ENCODE measurements at regions not wholly inside any gene's neighbourhood (a gene's known extent, or its start where the extent isn't known, plus 50 kb on each side); places are given as distances from the start of the nearest gene placed in this dataset.

- H3K27ac Mint-ChIP-seq (ENCODE audit: unreplicated experiment): no peak overlapping the region
- no peaks in the 10 kb centered on the region for H3K9me3 ChIP-seq
- no peaks in the 10 kb centered on the region for H3K36me3 ChIP-seq (ENCODE audit: control insufficient read depth, insufficient read depth, low read length)
- H3K9me3 Mint-ChIP-seq (ENCODE audit: unreplicated experiment): no peaks in the 10 kb centered on the region
- BruUV-seq (replicated peaks): no TSS peak
- no peak overlapping the region for H3K4me3 ChIP-seq (ENCODE audit: low read depth, low read length)
- ChIA-PET CTCF (no interaction called here), POLR2A (no interaction called here)
- H3K27me3 ChIP-seq (replicated peaks; ENCODE audit: control insufficient read depth, insufficient read depth, low read length): no peaks in the 10 kb centered on the region
- H3K27me3 Mint-ChIP-seq (ENCODE audit: insufficient read depth, unreplicated experiment): peaks cover 3% of the 10 kb centered on the region
- TF ChIP-seq, protein P1, sequence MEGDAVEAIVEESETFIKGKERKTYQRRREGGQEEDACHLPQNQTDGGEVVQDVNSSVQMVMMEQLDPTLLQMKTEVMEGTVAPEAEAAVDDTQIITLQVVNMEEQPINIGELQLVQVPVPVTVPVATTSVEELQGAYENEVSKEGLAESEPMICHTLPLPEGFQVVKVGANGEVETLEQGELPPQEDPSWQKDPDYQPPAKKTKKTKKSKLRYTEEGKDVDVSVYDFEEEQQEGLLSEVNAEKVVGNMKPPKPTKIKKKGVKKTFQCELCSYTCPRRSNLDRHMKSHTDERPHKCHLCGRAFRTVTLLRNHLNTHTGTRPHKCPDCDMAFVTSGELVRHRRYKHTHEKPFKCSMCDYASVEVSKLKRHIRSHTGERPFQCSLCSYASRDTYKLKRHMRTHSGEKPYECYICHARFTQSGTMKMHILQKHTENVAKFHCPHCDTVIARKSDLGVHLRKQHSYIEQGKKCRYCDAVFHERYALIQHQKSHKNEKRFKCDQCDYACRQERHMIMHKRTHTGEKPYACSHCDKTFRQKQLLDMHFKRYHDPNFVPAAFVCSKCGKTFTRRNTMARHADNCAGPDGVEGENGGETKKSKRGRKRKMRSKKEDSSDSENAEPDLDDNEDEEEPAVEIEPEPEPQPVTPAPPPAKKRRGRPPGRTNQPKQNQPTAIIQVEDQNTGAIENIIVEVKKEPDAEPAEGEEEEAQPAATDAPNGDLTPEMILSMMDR (IDR thresholded peaks at IDR 0.05; ENCODE audit: insufficient read depth in 1 of 2, low read depth in 1 of 2, low read length in 1 of 2, severe bottlenecking in 1 of 2, unreplicated experiment in 1 of 2): no peak
- no peaks in the 10 kb centered on the region for H3K4me1 ChIP-seq
- H3K4me1 Mint-ChIP-seq (ENCODE audit: low read depth, unreplicated experiment): no peaks in the 10 kb centered on the region
- H3K4me3 Mint-ChIP-seq (ENCODE audit: unreplicated experiment): no peak overlapping the region
- no peaks in the 10 kb centered on the region for H3K36me3 Mint-ChIP-seq (ENCODE audit: insufficient read depth, unreplicated experiment)
- intact Hi-C loops (cut with micrococcal nuclease; ENCODE audit: unreplicated experiment): no loop called here
- DNase-seq: no peak
Measured at GRCh38 chr4:43763029-43763610, 685.5 kb downstream of the KCTD8 start.

DNA sequence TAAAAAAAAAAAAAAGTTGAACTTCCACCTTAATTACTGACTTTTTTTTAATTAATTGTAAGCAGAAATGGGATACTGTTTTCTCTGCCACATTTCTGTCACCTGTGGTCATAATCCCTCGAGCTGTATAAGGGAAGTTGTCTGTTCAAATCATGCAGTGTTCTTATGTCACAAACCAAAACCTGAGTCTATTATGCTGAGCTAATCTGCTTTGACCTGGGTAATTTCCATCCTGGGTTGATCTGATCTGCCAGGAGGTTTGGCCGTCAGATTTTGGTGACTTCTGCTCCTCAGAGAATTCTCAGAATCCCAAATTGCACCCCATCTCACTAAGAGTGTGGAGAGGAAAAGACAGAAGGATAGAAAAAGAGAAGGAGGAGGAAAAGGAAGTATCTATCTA lies 683.1 kb downstream of the KCTD8 start:
- intact Hi-C loops (cut with micrococcal nuclease; ENCODE audit: unreplicated experiment): no loop called here
- Mint-ChIP-seq H3K27me3 (ENCODE audit: insufficient read depth, unreplicated experiment) (peaks cover 3% of the 10 kb centered on the region), H3K4me1 (ENCODE audit: low read depth, unreplicated experiment) (no peaks in the 10 kb centered on the region), H3K27ac (ENCODE audit: unreplicated experiment) (no peak overlapping the region), H3K36me3 (ENCODE audit: insufficient read depth, unreplicated experiment) (no peaks in the 10 kb centered on the region), H3K4me3 (ENCODE audit: unreplicated experiment) (no peak overlapping the region), H3K9me3 (ENCODE audit: unreplicated experiment) (no peaks in the 10 kb centered on the region)
- TF ChIP-seq, protein P1 (IDR thresholded peaks at IDR 0.05; ENCODE audit: insufficient read depth in 1 of 2, low read depth in 1 of 2, low read length in 1 of 2, severe bottlenecking in 1 of 2, unreplicated experiment in 1 of 2): no peak
- DNase-seq: no peak
- Histone ChIP-seq H3K9me3 (no peaks in the 10 kb centered on the region), H3K4me1 (no peaks in the 10 kb centered on the region), H3K36me3 (ENCODE audit: control insufficient read depth, insufficient read depth, low read length) (no peaks in the 10 kb centered on the region), H3K27me3 (replicated peaks; ENCODE audit: control insufficient read depth, insufficient read depth, low read length) (no peaks in the 10 kb centered on the region), H3K4me3 (ENCODE audit: low read depth, low read length) (no peak overlapping the region)
- ChIA-PET CTCF (no interaction called here), POLR2A (no interaction called here)
- BruUV-seq (replicated peaks): no TSS peak

DNA sequence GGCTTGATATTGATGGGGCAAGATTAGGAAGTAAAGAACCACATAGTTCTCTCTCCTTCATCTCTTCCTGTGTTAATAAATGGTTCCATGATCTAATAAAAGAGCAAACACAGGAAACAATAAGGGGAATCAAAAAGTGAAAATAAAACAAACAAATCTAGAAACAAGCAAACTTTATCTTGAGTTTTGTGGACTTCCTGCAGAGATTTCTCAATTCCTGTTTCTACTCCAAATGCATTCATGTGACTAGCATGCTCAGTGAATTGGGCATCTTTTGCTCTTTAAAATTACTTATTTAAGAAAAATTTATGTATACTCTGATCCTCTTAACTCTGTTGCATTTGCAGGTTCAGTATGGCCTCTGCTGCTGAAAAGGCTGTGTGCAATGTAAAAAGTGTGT lies 682.0 kb downstream of the KCTD8 start:
- peaks cover 3% of the 10 kb centered on the region for H3K27me3 Mint-ChIP-seq (ENCODE audit: insufficient read depth, unreplicated experiment)
- no peak for DNase-seq
- Histone ChIP-seq H3K4me1 (no peaks in the 10 kb centered on the region), H3K9me3 (no peaks in the 10 kb centered on the region), H3K4me3 (ENCODE audit: low read depth, low read length) (no peak overlapping the region), H3K36me3 (ENCODE audit: control insufficient read depth, insufficient read depth, low read length) (no peaks in the 10 kb centered on the region), H3K27me3 (replicated peaks; ENCODE audit: control insufficient read depth, insufficient read depth, low read length) (no peaks in the 10 kb centered on the region)
- no peaks in the 10 kb centered on the region for H3K36me3 Mint-ChIP-seq (ENCODE audit: insufficient read depth, unreplicated experiment)
- no peaks in the 10 kb centered on the region for H3K4me1 Mint-ChIP-seq (ENCODE audit: low read depth, unreplicated experiment)
- BruUV-seq (replicated peaks): no TSS peak
- H3K27ac Mint-ChIP-seq (ENCODE audit: unreplicated experiment): no peak overlapping the region
- ChIA-PET CTCF (no interaction called here), POLR2A (no interaction called here)
- intact Hi-C loops (cut with micrococcal nuclease; ENCODE audit: unreplicated experiment): no loop called here
- H3K4me3 Mint-ChIP-seq (ENCODE audit: unreplicated experiment): no peak overlapping the region
- no peaks in the 10 kb centered on the region for H3K9me3 Mint-ChIP-seq (ENCODE audit: unreplicated experiment)
- TF ChIP-seq, protein P1 (IDR thresholded peaks at IDR 0.05; ENCODE audit: insufficient read depth in 1 of 2, low read depth in 1 of 2, low read length in 1 of 2, severe bottlenecking in 1 of 2, unreplicated experiment in 1 of 2): no peak

Measured in Caco-2 (cell line).